Muscle of leg (tissue), 3 donors: ENCODE measurements at regions not wholly inside any gene's neighbourhood (a gene's known extent, or its start where the extent isn't known, plus 50 kb on each side); places are given as distances from the start of the nearest gene placed in this dataset.

Experiments
- DNase-seq: peaks from one replicate; pipeline ENCODE4 v3.0.0; 2013
- H3K27ac ChIP-seq: one replicate; pipeline ENCODE4 v1.5.1; 2013; ENCODE audit warnings: mild to moderate bottlenecking, low read length, control low read depth
- H3K27me3 ChIP-seq: one replicate; pipeline ENCODE4 v1.6.1; 2013; ENCODE audit warnings: low read length; ENCODE audit not compliant: control insufficient read depth, insufficient read depth
- H3K36me3 ChIP-seq: one replicate; pipeline ENCODE4 v1.6.1; 2013; ENCODE audit warnings: low read length; ENCODE audit not compliant: control insufficient read depth, insufficient read depth
- H3K4me1 ChIP-seq: one replicate; pipeline ENCODE4 v1.6.1; 2013; ENCODE audit warnings: low read length; ENCODE audit not compliant: control insufficient read depth, insufficient read depth
- H3K4me3 ChIP-seq: one replicate; pipeline ENCODE4 v1.5.1; 2013; ENCODE audit warnings: low read length, control low read depth
- H3K9me3 ChIP-seq: replicated peaks from 2 replicates; pipeline ENCODE4 v1.6.1; 2013; ENCODE audit warnings: low read depth, low read length; ENCODE audit not compliant: control insufficient read depth
- WGBS: methylation state at CpG from one replicate; pipeline ENCODE4 v1.1.5; 2013; ENCODE audit warnings: missing lambda C conversion rate; ENCODE audit not compliant: insufficient coverage; 5-methylcytosine and 5-hydroxymethylcytosine counted together

GRCh38 chr13:80133631-80134261 is 207.2 kb downstream of the SPRY2 start:
- no peaks in the 10 kb centered on the region for H3K27me3 ChIP-seq
- no peak overlapping the region for H3K4me3 ChIP-seq
- 30% methylated on average over 2 of the region's 6 CpGs for WGBS
- peak; percentile 79 for DNase-seq
- H3K27ac ChIP-seq = peak overlapping the region; percentile 82
- H3K4me1 ChIP-seq = peaks cover 12% of the 10 kb centered on the region
- no peaks in the 10 kb centered on the region for H3K9me3 ChIP-seq
- no peaks in the 10 kb centered on the region for H3K36me3 ChIP-seq

- peak overlapping the region; percentile 16 for H3K4me3 ChIP-seq
Measured at GRCh38 chr13:80132741-80133601, 208.0 kb downstream of the SPRY2 start.

GRCh38 chr13:80131204-80131603 is 209.7 kb downstream of the SPRY2 start:
- Histone ChIP-seq H3K4me3 (peak overlapping the region; percentile 11), H3K27ac (peak overlapping the region; percentile 32)
- no CpG with 5 or more reads among the region's 4 CpGs for WGBS

More at GRCh38 chr13:80132741-80133601, 208.0 kb downstream of the SPRY2 start:
- peaks cover 12% of the 10 kb centered on the region for H3K4me1 ChIP-seq
- peak overlapping the region; percentile 82 for H3K27ac ChIP-seq
- no peaks in the 10 kb centered on the region for H3K27me3 ChIP-seq
- no peaks in the 10 kb centered on the region for H3K9me3 ChIP-seq
- 19% methylated on average over 5 of the region's 11 CpGs for WGBS
- H3K36me3 ChIP-seq = no peaks in the 10 kb centered on the region
- peak; percentile 80 for DNase-seq

GRCh38 chr13:80126389-80127068 is 214.4 kb downstream of the SPRY2 start:
- no peaks in the 10 kb centered on the region for H3K27me3 ChIP-seq
- H3K36me3 ChIP-seq = no peaks in the 10 kb centered on the region
- no peaks in the 10 kb centered on the region for H3K4me1 ChIP-seq
- no CpG with 5 or more reads among the region's 1 CpG for WGBS
- no peak overlapping the region for H3K4me3 ChIP-seq
- no peaks in the 10 kb centered on the region for H3K9me3 ChIP-seq
- H3K27ac ChIP-seq = no peak overlapping the region
- DNase-seq = no peak

More at GRCh38 chr13:80131204-80131603, 209.7 kb downstream of the SPRY2 start:
- peak; percentile 82 for DNase-seq
- no peaks in the 10 kb centered on the region for H3K27me3 ChIP-seq
- peaks cover 12% of the 10 kb centered on the region for H3K4me1 ChIP-seq
- no peaks in the 10 kb centered on the region for H3K36me3 ChIP-seq
- H3K9me3 ChIP-seq = no peaks in the 10 kb centered on the region

- Histone ChIP-seq H3K27ac (no peak overlapping the region), H3K27me3 (no peaks in the 10 kb centered on the region), H3K9me3 (no peaks in the 10 kb centered on the region), H3K4me1 (no peaks in the 10 kb centered on the region), H3K36me3 (no peaks in the 10 kb centered on the region), H3K4me3 (no peak overlapping the region)
- DNase-seq = no peak
- no CpG with 5 or more reads among the region's 3 CpGs for WGBS
Measured at GRCh38 chr13:80123945-80124344, 217.0 kb downstream of the SPRY2 start.

GRCh38 chr13:80121038-80121437 is 219.9 kb downstream of the SPRY2 start:
- no peaks in the 10 kb centered on the region for H3K4me1 ChIP-seq
- 100% methylated on average over 1 of the region's 1 CpG for WGBS

GRCh38 chr13:80118506-80118905 is 222.4 kb downstream of the SPRY2 start:
- WGBS = no CpG with 5 or more reads among the region's 1 CpG
- Histone ChIP-seq H3K4me1 (no peaks in the 10 kb centered on the region), H3K9me3 (no peaks in the 10 kb centered on the region)

More at GRCh38 chr13:80121038-80121437, 219.9 kb downstream of the SPRY2 start:
- Histone ChIP-seq H3K4me3 (no peak overlapping the region), H3K27me3 (no peaks in the 10 kb centered on the region), H3K9me3 (no peaks in the 10 kb centered on the region), H3K36me3 (no peaks in the 10 kb centered on the region), H3K27ac (no peak overlapping the region)
- no peak for DNase-seq

GRCh38 chr13:80118099-80118498 is 222.8 kb downstream of the SPRY2 start:
- H3K27ac ChIP-seq = no peak overlapping the region
- no peaks in the 10 kb centered on the region for H3K9me3 ChIP-seq
- H3K36me3 ChIP-seq = no peaks in the 10 kb centered on the region
- no peak for DNase-seq
- no peaks in the 10 kb centered on the region for H3K27me3 ChIP-seq
- WGBS = no CpG with 5 or more reads among the region's 1 CpG
- no peaks in the 10 kb centered on the region for H3K4me1 ChIP-seq
- H3K4me3 ChIP-seq = no peak overlapping the region

More at GRCh38 chr13:80118506-80118905, 222.4 kb downstream of the SPRY2 start:
- Histone ChIP-seq H3K27ac (no peak overlapping the region), H3K4me3 (no peak overlapping the region), H3K36me3 (no peaks in the 10 kb centered on the region), H3K27me3 (no peaks in the 10 kb centered on the region)
- DNase-seq = no peak

- H3K4me1 ChIP-seq = no peaks in the 10 kb centered on the region
- no peaks in the 10 kb centered on the region for H3K36me3 ChIP-seq
- H3K4me3 ChIP-seq = no peak overlapping the region
- H3K27ac ChIP-seq = no peak overlapping the region
- no peaks in the 10 kb centered on the region for H3K9me3 ChIP-seq
- WGBS = no CpG with 5 or more reads among the region's 2 CpGs
- DNase-seq = no peak
- no peaks in the 10 kb centered on the region for H3K27me3 ChIP-seq
Measured at GRCh38 chr13:80117515-80117914, 223.4 kb downstream of the SPRY2 start.

- DNase-seq = peak; percentile 47
- no peaks in the 10 kb centered on the region for H3K9me3 ChIP-seq
- no peaks in the 10 kb centered on the region for H3K36me3 ChIP-seq
- H3K4me3 ChIP-seq = no peak overlapping the region
- no peaks in the 10 kb centered on the region for H3K4me1 ChIP-seq
- H3K27ac ChIP-seq = no peak overlapping the region
- no CpG with 5 or more reads among the region's 3 CpGs for WGBS
- H3K27me3 ChIP-seq = no peaks in the 10 kb centered on the region
Measured at GRCh38 chr13:80116107-80116506, 224.8 kb downstream of the SPRY2 start.
